DND-41 (cell line): ENCODE measurements at regions not wholly inside any gene's neighbourhood (a gene's known extent, or its start where the extent isn't known, plus 50 kb on each side); places are given as distances from the start of the nearest gene placed in this dataset.

ENCODE experiments used
- EZH2 ChIP-seq: IDR thresholded peaks from 3 replicates; pipeline ENCODE4 v1.6.1; 2012; ENCODE audit warnings: borderline replicate concordance, low read depth, mild to moderate bottlenecking, moderate library complexity, low read length, inconsistent platforms; ENCODE audit not compliant: severe bottlenecking
- TF ChIP-seq, protein P1 (sequence below): IDR thresholded peaks from 2 replicates; pipeline ENCODE4 v1.5.1; 2012; ENCODE audit warnings: borderline replicate concordance, low read length, moderate library complexity, mild to moderate bottlenecking; ENCODE audit not compliant: poor library complexity, severe bottlenecking; ENCODE audit errors: extremely low read depth

DNA sequence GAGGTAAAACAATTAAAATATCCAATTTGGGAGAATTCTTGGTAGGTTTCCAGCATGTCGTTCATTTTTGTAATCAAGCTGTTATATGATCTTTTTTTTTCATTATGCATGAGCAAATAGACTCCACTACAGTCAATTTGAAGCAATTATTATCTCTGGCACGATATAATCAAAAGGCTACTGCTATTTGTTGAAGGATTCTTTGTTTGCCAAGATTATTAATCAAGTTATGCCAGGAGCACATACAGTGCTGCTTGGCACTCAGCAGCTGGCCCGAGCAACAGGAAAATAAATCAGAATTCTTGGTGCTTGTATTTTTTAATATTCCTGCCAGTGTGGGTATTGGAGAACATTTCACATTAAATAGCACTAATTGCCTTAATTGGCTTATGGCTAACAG lies 279.5 kb downstream of the RND3 start:
- TF ChIP-seq, protein P1, sequence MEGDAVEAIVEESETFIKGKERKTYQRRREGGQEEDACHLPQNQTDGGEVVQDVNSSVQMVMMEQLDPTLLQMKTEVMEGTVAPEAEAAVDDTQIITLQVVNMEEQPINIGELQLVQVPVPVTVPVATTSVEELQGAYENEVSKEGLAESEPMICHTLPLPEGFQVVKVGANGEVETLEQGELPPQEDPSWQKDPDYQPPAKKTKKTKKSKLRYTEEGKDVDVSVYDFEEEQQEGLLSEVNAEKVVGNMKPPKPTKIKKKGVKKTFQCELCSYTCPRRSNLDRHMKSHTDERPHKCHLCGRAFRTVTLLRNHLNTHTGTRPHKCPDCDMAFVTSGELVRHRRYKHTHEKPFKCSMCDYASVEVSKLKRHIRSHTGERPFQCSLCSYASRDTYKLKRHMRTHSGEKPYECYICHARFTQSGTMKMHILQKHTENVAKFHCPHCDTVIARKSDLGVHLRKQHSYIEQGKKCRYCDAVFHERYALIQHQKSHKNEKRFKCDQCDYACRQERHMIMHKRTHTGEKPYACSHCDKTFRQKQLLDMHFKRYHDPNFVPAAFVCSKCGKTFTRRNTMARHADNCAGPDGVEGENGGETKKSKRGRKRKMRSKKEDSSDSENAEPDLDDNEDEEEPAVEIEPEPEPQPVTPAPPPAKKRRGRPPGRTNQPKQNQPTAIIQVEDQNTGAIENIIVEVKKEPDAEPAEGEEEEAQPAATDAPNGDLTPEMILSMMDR = no peak
- no peak for TF ChIP-seq EZH2
